GM10266 (cell line): ENCODE measurements at regions not wholly inside any gene's neighbourhood (a gene's known extent, or its start where the extent isn't known, plus 50 kb on each side); places are given as distances from the start of the nearest gene placed in this dataset.

Experiments
- DNase-seq: peaks from one replicate; pipeline ENCODE4 v3.0.0; 2012; ENCODE audit errors: extremely low spot score
- CTCF ChIP-seq: IDR thresholded peaks from 2 replicates; pipeline ENCODE4 v1.5.1; 2012; ENCODE audit warnings: mild to moderate bottlenecking, low read depth; ENCODE audit not compliant: control insufficient read depth, insufficient read depth; ENCODE audit errors: missing control alignments

- no peak for DNase-seq
- no peak for TF ChIP-seq CTCF
These were observed 1138.5 kb upstream of the PHF14 start for GRCh38 chr7:9835199-9835598.

- no peak for DNase-seq
- TF ChIP-seq CTCF, result no peak
These were observed 1137.0 kb upstream of the PHF14 start for GRCh38 chr7:9836671-9837070.

GRCh38 chr7:9842301-9842700 lies 1131.4 kb upstream of the PHF14 start:
- DNase-seq, result no peak
- TF ChIP-seq CTCF, result no peak

- DNase-seq, result no peak
- TF ChIP-seq CTCF, result no peak
These were observed 1126.8 kb upstream of the PHF14 start for GRCh38 chr7:9846902-9847301.

- TF ChIP-seq CTCF, result no peak
These were observed 1119.1 kb upstream of the PHF14 start for GRCh38 chr7:9854605-9855004.

GRCh38 chr7:9856668-9857067 lies 1117.0 kb upstream of the PHF14 start:
- no peak for DNase-seq
- no peak for TF ChIP-seq CTCF

More at GRCh38 chr7:9854605-9855004, 1119.1 kb upstream of the PHF14 start:
- no peak for DNase-seq

GRCh38 chr7:9863545-9863944 lies 1110.1 kb upstream of the PHF14 start:
- TF ChIP-seq CTCF, result no peak

GRCh38 chr7:9869151-9869550 lies 1104.5 kb upstream of the PHF14 start:
- TF ChIP-seq CTCF, result no peak
- no peak for DNase-seq

More at GRCh38 chr7:9863545-9863944, 1110.1 kb upstream of the PHF14 start:
- no peak for DNase-seq
